ENCODE measurements at regions not wholly inside any gene's neighbourhood (a gene's known extent, or its start where the extent isn't known, plus 50 kb on each side); places are given as distances from the start of the nearest gene placed in this dataset.
"Not testable (repeated sequence)": the region's sequence is repeated elsewhere in the genome, so short reads cannot be mapped to it uniquely, and the experiment has no call there.

- TF ChIP-seq POLR2A (IDR thresholded peaks at IDR 0.05) (no peak), POLR2AphosphoS5 (IDR thresholded peaks at IDR 0.05; ENCODE audit: insufficient read depth in 1 of 2, low read depth in 1 of 2) (no peak)
- TF ChIP-seq, protein P1, sequence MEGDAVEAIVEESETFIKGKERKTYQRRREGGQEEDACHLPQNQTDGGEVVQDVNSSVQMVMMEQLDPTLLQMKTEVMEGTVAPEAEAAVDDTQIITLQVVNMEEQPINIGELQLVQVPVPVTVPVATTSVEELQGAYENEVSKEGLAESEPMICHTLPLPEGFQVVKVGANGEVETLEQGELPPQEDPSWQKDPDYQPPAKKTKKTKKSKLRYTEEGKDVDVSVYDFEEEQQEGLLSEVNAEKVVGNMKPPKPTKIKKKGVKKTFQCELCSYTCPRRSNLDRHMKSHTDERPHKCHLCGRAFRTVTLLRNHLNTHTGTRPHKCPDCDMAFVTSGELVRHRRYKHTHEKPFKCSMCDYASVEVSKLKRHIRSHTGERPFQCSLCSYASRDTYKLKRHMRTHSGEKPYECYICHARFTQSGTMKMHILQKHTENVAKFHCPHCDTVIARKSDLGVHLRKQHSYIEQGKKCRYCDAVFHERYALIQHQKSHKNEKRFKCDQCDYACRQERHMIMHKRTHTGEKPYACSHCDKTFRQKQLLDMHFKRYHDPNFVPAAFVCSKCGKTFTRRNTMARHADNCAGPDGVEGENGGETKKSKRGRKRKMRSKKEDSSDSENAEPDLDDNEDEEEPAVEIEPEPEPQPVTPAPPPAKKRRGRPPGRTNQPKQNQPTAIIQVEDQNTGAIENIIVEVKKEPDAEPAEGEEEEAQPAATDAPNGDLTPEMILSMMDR (IDR thresholded peaks at IDR 0.05), result no peak
- no peaks in the 10 kb centered on the region for H3K36me3 ChIP-seq
- intact Hi-C loops (cut with DNase I), result no loop called here
These were observed 83.2 kb downstream of the DNAJB9 start for GRCh38 chr7:108652886-108653285.

GRCh38 chr7:108653526-108653925 lies 83.9 kb downstream of the DNAJB9 start:
- Histone ChIP-seq H3K27me3 (no peaks in the 10 kb centered on the region), H3K36me3 (no peaks in the 10 kb centered on the region), H3K4me3 (no peak overlapping the region), H3K9me3 (no peaks in the 10 kb centered on the region), H3K4me1 (no peaks in the 10 kb centered on the region), H3K27ac (no peak overlapping the region)
- intact Hi-C loops (cut with DNase I), result no loop called here
- TF ChIP-seq POLR2A (IDR thresholded peaks at IDR 0.05), result no peak
- TF ChIP-seq POLR2AphosphoS5 (IDR thresholded peaks at IDR 0.05; ENCODE audit: insufficient read depth in 1 of 2, low read depth in 1 of 2), result no peak
- TF ChIP-seq, protein P1 (IDR thresholded peaks at IDR 0.05), result no peak
- no peak for DNase-seq (ENCODE audit: extremely low spot score in 2 of 2)

More at GRCh38 chr7:108652886-108653285, 83.2 kb downstream of the DNAJB9 start:
- Histone ChIP-seq H3K9me3 (no peaks in the 10 kb centered on the region), H3K27ac (no peak overlapping the region), H3K4me1 (no peaks in the 10 kb centered on the region), H3K27me3 (no peaks in the 10 kb centered on the region), H3K4me3 (no peak overlapping the region)
- no peak for DNase-seq (ENCODE audit: extremely low spot score in 2 of 2)

GRCh38 chr7:108657140-108657726 lies 87.6 kb downstream of the DNAJB9 start:
- H3K9me3 ChIP-seq; H3K27ac ChIP-seq; DNase-seq (ENCODE audit: extremely low spot score in 2 of 2); H3K4me3 ChIP-seq; H3K27me3 ChIP-seq; intact Hi-C loops (cut with DNase I); H3K36me3 ChIP-seq; H3K4me1 ChIP-seq: not testable (repeated sequence)

DNA sequence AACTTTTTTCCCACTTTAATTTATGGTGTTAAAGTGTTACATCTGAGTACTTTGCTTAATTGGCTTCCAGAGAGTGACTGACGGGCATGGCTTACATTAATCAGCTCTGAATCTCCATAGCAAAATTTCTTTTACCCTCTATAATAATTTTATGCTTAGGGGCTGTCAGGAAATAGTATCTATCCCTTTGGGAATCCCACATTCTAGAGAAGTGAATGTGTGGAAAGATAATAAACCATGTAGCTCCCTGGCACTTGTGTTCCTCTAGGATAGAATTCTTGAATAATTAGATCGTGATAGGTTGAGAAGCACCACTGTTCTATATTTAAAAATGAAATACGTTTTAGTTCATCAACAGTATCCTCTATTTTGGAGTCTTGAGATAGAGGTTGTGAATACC lies 89.6 kb downstream of the DNAJB9 start:
- H3K9me3 ChIP-seq, result no peaks in the 10 kb centered on the region
- no peaks in the 10 kb centered on the region for H3K4me1 ChIP-seq
- no peak overlapping the region for H3K27ac ChIP-seq
- TF ChIP-seq POLR2A (IDR thresholded peaks at IDR 0.05) (no peak), POLR2AphosphoS5 (IDR thresholded peaks at IDR 0.05; ENCODE audit: insufficient read depth in 1 of 2, low read depth in 1 of 2) (no peak)
- TF ChIP-seq, protein P1 (IDR thresholded peaks at IDR 0.05), result no peak
- intact Hi-C loops (cut with DNase I), result no loop called here
- H3K36me3 ChIP-seq, result no peaks in the 10 kb centered on the region
- no peak for DNase-seq (ENCODE audit: extremely low spot score in 2 of 2)
- no peak overlapping the region for H3K4me3 ChIP-seq
- H3K27me3 ChIP-seq, result no peaks in the 10 kb centered on the region

DNA sequence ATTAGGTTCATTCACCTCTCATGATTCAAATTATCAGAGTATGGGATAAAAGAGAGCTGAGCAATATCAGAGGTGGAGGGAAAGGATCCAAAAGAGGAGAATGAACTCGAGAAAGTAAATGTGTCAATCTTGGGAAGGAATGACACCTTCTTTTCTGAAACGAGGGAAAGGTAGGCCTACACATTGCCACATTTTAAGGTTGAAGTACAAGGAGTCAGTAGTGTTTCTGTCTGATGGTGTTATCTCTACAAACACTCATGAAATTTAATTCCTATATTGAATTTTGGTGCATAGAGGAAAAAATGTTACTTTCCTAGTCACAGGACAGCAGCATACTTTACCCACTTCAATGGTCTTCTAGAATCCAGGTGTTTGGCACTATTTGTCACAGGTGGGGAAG lies 90.2 kb downstream of the DNAJB9 start:
- no peaks in the 10 kb centered on the region for H3K27me3 ChIP-seq
- no peak overlapping the region for H3K27ac ChIP-seq
- intact Hi-C loops (cut with DNase I), result no loop called here
- H3K4me3 ChIP-seq, result no peak overlapping the region
- no peaks in the 10 kb centered on the region for H3K9me3 ChIP-seq
- DNase-seq (ENCODE audit: extremely low spot score in 2 of 2), result no peak
- TF ChIP-seq POLR2A (IDR thresholded peaks at IDR 0.05) (no peak), POLR2AphosphoS5 (IDR thresholded peaks at IDR 0.05; ENCODE audit: insufficient read depth in 1 of 2, low read depth in 1 of 2) (no peak)
- TF ChIP-seq, protein P1 (IDR thresholded peaks at IDR 0.05), result no peak
- H3K36me3 ChIP-seq, result no peaks in the 10 kb centered on the region
- no peaks in the 10 kb centered on the region for H3K4me1 ChIP-seq
